HS-5 (cell line): ENCODE measurements at regions not wholly inside any gene's neighbourhood (a gene's known extent, or its start where the extent isn't known, plus 50 kb on each side); places are given as distances from the start of the nearest gene placed in this dataset.
"Not testable (repeated sequence)": the region's sequence is repeated elsewhere in the genome, so short reads cannot be mapped to it uniquely, and the experiment has no call there.

ENCODE experiments used
- DNase-seq: peaks from one replicate; pipeline ENCODE4 v3.0.0-alpha.2; 2012; ENCODE audit warnings: low read depth

DNA sequence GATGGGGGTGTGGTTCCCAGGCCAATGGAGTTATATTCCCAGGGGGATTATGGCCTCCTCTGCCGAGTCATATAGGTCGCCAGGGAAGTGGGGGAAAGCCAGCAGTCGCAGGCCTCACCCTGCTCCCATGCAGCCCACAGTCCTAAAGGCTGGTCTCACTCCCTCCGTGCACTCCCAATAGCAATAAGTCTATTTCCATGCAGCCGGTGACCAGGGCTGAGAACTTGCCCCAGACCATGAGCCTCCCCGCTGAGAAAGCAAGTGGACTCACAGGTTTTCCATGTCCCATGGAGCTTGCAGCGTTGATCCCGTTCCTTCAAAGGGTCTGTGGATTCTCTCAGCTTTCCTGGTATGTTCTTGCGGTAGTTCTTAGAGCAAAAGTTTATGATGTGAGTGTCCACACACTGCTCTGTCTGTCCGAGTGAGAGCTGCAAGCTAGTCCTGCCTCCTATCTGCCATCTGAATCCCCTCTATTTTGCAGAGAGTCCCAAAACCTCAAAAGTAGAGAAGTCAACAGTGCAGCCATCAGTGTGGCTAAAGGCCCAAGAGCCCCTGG, 81.7 kb upstream of the TMPRSS2 start:
- DNase-seq, result no peak

DNA sequence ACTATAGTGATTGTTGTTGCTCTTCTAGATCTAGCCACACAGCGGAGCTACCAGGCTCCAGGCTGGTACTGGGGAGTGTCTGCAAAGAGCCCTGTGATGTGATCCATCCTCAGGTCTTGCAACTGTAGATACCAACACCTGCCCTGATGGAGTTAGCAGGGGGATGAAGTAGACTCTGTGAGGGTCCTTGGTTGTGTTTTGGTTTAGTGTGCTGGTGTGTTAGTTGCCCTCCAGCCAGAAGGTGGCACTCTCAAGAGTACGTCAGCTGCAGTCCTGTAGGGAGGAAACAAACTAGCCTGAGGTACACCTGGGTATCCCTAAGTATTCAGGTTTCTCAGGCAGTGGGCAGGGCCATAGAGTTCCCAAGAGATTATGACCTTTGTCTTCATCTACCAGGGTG, 81.2 kb upstream of the TMPRSS2 start:
- no peak for DNase-seq

DNA sequence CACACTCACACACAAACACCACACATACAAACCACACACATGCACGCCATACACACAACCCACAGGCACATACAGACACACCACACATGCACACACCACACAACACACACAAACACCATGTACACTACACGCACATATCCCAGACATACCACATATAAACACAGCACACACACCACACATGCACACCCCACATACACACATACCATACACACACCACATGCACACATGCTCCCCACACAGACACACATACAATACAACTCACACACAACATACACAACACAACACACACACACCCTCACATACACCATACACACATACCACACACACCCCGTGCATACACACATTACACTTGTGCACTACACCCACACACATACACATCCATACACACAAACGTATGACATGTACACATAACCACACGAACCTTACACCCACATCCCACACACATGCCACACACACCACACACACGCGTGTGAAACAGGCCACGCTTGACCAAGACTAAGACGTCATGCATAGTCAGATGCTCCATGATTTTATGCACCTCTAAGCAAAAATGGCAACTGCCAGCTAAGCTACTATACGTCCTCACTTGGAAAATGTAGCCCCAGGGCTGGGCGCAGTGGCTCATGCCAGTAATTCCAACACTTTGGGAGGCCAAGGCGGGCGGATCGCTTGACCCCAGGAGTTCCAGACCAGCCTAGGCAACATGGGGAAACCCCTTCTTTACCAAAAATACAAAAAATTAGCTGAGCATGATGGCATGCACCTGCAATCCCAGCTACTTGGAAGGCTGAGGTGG, 77.4 kb upstream of the TMPRSS2 start:
- DNase-seq, result no peak

DNA sequence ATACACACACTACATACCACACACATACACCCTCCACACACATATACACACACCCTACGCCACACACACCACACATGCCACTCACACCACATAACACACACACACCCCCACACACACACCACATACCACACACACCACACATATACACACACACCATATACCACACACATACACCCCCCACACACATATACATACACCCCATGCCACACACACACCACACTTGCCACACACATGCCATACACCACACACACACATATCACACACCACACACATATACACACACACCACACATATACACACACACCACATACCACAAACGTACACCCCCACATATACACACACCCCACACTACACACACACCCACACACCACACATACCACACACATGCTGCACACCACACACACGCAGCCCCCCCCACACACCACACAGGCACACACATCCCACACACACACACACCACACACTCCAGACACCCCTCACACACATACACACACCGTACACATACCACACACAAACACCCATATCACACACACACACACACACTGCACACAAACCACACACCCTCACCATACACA, 76.7 kb upstream of the TMPRSS2 start:
- no peak for DNase-seq

DNA sequence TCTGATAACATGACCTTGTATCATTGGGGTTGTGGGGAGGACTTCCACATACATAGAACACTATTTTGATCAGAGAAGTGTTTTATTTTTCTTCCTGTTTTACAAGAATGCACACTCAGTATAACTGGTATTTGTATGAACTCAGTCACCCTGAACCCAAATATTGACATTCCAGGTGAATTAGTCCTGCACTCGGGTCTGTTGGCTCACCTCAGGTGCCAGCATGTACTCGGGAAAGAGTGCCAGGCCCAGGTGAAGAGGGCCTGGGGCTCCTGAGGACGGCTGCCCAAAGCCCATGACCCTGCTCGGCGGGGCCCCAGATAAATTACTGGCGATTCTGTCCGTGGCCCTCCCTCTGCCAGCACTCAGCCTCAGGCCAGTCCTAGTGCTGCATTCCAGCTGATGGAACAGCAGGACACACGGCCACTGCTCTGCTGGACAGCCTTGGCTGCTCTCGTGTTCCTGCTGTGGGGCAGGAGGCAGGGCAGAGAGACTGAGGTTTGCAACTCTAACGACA, 75.4 kb upstream of the TMPRSS2 start:
- DNase-seq, result no peak

DNA sequence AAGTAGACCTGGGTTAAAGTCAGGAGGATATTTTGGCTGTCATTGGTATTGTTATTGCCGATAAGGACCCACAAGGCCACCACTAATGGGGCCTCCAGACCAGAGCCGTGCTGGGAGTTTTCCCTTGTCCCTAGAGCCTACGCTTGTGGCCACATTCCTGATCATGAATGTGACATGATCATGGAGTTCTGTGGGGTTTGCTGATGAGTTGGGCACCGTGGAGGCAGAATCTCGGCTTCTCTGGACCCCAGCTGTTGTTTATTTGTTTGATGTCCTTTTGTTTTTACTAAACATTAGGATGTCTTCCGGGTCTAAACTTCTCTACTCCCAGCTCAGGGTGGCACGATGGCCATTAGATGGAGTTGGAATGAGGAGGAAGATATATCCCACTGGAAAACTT, 74.9 kb upstream of the TMPRSS2 start:
- no peak for DNase-seq

DNA sequence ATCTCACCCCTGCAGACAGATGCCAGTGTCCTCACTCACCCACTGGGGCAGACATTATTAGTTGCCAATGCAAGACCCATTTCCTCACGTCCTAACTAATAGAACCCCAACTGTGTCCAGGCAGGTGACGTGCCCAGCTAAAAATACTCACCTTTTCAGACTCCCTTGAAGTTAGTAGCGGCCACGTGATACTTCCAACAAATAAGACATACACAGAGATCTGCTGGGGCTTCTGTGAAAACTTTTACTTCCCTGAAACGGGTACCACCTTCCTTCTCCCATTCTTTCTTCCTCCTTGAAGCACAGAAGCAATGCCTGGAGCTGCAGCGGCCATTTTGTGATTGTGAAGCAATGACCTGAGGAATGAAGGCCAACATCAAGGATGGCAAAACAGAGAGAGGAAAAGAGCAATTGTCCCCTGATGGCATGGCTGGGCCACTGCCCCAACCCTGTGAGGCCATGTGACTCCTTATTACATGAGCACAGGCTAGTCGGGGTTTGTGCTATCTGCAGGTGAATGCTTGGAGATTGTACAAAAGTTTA, 74.4 kb upstream of the TMPRSS2 start:
- no peak for DNase-seq

DNA sequence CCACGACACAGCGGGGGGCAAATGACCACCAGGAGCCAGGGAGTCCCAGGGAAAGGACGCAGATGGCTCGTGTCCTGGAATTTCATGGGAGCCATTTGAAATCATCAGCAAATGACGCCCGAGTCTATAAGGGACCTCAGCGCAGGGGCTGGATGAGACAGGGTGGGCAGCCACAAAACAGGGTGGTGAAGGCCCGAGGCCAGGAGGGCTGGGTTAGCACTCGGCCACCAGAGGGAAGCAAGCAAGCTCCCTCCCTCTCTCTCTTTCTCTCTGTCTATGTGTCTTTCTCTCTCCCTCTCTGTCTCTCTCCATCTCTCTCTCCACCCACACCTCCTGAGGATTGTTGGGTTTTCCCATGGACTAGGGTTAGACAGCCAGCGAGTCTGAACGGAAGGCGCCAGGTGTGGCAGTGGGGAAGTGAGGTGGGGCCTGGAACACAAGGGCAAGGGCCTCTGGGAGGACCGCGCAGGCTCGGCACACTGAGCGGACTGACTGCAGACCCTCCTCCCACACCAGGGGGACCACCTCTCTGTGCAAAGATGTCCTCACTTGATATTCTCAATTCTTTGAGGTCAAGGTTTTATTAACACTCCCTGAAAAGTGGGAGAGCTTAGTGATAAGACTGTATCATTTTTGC, 73.8 kb upstream of the TMPRSS2 start:
- no peak for DNase-seq

DNA sequence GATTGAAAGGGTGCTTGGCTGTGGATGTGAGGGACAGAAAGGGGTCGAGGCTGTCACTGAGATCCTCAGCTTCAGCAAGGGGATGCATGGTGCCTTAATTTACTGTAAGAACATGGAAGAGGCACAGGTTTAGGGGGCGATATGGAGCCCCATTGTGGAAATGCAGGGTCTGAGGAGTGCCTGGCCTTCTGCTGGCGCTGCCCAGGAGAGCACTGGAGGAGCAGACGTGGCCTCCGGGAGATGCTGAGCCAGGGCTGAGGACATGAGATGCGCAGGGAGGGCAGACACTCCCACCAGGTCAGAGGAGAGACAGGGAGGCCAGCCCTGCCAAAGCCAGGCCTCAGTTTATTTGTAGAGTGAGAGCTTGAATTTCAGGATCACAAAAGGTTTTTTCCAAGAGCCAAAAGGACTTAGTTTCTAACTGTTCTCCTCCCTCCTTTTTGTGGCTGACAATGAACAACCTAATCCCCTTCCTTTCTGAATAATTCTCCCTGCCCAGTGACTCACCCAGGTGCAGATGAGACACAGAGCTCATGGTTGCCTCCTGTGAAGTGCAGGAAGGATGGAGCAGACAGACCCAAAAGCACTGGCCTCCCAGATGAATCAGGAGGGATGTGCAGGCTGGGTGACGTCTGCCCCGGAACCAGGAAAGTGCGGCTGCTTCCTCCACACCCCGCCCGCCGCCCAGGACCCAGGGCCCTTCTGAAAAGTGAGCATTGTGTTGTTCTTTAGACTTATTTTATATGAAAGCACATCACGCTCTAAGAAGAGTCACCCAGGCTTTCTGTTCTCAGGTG, 73.0 kb upstream of the TMPRSS2 start:
- DNase-seq, result no peak

DNA sequence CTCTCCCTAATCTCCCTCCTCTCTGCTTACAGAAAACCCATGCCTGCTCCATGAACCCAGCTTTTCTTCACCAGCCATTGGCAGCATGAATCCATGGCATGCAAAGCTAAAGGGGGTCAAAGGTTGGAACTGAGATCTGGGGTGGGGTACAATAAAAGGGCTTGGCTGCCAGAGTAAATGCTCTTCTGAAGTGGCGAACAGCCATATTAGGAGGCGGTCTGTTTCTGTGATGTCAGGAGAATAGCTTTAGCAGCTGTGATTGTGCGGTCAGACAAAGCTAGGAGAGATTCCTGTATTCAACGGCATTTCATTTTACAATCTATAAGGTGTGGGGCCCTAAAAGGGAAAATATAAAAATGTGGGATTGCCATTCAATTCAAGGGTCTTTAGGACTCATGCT, 71.7 kb upstream of the TMPRSS2 start:
- no peak for DNase-seq

DNA sequence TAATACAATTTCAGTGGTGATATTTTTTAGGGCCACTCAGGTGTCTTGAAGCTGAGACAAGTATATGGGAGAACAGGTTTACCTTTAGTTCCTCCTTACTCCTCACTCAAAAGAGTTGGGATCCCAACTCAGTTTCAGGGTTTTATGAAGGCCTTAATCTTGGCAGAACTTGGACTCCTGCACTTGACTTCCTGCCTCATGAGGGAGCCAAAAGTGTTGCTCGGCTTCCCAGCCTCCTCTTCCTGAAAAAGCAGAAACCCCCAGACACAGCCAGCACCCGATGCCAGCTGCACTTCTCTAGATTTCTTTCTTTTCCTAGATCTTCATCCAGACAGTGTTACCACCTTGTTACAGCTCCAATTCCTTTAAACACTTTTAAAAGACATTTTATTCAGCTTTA, 70.8 kb upstream of the TMPRSS2 start:
- no peak for DNase-seq

DNA sequence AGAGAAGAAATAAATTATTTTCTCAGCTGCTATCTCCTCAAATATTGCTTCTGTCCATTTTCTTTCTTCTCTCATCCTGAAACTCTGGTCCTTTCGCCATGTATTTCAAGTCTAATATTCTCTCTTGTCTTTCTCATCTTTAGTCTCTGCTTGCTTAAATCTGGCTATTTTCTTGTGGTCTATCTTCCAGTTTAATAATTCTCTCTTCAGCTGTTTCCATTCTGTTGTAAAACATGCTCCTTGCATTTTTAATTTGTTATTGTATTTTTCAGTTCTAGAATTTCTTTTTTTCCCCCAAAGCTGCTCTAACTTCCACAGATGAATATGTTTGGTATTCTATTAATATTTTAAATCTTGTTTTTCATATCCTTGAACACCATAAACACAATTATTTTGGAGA, 70.1 kb upstream of the TMPRSS2 start:
- DNase-seq, result no peak

DNA sequence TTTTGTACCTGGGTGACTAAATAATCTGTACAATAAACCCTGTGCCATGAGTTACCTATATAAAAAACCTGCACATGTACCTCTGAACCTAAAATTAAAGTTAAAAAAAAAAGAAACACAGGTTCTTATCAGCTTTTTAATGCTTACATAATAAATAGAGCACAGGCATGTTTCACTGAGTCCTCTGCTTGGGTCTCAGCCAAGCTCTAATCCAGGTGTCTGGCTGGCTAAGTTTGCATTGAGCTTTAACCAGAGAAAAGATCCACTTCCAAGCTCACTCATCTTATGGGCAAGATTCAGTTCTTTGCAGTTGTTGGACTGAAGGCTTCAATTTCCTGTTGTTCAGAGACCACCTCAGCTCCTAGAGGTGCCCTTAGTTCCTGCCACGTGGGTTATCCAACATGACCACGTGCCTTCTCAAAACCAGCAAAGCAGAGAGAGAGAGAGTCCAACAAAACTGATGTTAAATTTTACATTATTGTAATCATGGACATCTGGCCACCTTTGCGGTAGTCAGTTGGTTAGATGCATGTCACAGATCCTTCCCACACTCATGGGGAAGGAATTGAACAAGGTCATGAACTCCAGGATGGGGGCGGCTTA, 68.2 kb upstream of the TMPRSS2 start:
- no peak for DNase-seq

DNA sequence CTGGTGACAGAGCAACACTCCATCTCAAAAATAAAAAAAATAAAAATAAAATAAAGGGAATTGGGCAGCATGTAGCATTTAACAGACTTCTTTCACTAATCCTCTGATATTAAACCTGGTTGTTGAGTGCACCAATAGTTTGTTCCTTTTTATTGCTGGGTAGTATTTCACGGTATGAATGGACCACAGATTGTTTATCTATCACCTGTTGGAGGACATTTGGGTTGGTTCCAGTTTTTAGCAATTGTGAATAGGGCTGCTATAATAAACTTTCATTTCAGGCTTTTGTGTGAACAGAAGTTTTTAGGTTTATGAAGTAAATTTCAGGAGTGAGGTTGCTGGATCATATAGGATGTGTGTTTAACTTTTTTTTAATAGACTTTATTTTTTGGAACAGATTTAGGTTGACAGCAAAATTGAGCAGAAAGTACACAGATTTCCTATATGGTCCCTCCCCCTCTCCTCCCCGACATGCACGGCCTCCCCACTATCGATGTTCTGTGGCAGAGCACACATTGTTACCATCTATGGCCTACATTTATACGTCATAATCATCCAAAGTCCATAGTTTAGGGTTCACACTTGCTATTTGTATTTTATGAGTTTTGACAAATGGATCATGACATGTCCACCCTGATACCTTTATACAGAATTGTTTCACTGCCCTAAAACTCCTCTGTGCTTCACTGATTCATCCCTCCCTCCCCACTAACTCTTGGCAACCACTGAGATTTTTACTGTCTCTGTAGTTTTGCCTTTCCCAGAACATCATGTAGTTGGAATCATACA, 66.1 kb upstream of the TMPRSS2 start:
- DNase-seq, result no peak

DNA sequence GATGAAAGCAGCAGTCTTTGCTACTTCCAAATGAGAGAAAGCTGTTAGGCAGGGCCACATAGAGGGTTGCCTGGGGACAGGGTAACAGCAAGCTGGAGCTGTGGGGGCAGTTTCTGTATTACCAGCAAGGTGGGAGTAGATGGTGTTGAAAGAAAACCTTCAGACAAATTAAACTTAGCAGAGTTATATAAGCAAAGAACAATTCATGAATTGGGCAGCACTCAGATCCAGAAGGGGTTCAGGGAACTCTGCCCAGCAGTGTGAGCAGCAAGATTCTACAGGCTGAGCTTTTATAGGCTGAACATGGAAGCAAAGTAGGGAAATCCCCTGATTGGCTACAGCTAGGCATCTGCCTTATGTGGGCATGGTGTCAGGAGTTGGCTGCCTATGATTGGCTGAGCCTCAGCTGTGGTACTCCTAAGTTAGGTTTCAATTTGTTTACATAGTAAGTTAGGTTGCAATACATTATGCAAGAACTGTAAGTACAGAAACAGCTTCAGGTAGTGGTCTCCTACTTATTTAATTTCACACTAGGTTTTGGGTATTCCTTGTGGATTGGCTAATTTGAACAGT, 64.1 kb upstream of the TMPRSS2 start:
- DNase-seq, result no peak

DNA sequence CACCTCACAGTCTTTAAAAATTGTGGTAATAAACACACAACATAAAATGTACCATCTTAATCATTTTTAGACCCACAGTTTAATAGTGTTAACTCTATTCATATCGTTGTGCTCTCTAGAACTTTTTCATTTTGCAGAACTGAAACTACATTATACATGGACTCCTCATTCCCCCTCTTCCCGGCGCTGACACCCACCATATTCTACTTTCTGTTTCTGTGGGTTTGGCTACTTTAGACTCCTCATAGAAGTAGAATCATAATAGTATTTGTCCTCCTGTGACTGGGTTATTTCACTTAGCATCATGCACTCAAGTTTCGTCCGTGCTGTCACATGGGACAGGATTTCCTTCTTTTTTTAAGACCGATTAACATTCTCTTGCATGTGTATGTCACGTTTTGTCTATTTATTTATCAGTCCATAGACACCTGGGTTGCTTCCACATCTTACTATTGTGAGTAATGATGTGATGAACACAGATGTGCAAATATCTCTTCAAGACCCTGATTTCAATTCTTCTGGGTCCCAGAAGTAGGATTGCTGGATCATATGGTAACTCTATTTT, 62.9 kb upstream of the TMPRSS2 start:
- no peak for DNase-seq

DNA sequence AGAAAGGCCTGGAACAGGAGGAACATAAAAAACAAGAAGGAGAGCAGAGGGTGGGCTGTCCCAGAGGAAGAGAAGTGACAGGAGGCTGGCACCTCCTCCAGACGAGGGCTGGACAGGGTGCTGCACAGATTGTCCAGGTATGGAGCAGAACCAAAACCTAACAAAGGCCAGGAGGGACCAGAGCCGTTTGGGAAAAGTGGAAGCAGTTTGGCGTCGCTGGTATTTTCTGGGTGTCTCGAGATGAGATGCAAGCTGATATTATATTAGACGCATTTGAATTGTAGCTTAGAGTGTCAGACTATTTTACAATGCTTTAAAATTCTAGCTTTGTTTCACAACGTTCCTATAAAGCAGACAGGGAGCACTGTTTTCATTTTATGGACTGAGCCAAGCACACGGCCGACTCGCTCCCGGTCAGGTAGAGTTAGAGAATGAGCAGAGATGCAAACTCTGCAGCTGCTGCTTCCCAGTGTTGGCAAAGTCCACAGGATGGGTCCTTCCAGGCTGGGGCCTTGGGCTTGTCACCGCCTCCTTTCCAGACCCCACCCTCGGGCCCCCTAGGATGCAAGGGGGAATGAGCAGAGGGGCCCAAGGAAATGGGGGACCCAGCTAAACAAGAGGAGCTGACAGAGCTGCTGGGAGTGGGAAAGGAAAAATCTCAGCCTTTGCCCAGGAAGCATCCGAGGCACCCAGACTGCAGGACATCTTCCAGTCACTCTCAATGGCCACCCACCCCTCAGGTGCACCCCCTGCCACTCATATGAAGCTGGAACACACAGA, 60.8 kb upstream of the TMPRSS2 start:
- no peak for DNase-seq

DNA sequence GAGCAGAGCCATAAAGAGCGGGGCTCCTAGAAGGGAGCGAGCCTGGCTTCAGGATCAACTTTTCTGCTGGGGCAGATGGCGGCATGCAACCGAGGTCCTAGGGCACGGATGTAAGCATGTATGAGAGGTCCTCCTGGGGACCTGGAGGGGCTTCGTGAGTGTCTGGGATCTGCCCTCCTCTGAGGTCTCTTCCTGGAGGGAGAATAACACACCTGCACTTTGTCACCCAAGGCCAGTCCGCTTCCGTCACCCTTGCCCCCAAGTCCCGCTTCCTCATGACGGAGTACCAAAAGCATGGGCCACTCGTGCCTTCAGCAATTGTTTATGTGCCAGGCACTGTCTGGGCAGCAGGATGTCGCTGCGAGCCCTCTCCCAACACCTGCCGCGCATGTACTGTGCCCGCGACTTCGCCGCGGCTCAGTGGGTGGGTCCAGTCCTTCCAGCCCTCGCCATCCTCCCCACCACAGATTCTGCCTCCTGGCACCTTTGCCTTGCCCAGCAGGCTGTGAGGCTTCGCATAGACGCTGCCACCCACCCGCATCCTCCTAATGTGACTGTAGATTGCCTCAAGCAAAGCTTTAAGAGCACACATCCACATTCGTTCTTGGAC, 60.0 kb upstream of the TMPRSS2 start:
- no peak for DNase-seq

DNA sequence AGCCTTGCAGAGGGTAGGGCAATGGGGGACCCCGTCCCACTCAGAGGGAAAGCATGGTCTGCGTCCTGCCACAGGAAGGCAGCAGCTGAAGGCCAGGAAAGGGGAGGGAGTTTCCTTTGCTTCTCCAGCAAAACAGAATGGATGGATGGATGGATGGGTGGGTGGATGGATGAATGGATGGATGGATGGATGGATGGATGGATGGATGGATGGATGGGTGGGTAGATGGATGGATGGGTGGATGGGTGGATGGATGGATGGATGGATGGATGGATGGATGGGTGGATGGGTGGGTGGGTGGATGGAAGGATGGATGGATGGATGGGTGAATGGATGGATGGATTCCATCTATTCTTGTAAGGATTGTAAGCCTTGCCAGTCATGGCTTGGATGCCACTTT, 59.3 kb upstream of the TMPRSS2 start:
- DNase-seq, result not testable (repeated sequence)
